ENCODE measurements at regions not wholly inside any gene's neighbourhood (a gene's known extent, or its start where the extent isn't known, plus 50 kb on each side); places are given as distances from the start of the nearest gene placed in this dataset.
"Not testable (repeated sequence)": the region's sequence is repeated elsewhere in the genome, so short reads cannot be mapped to it uniquely, and the experiment has no call there.

GRCh38 chr14:104477666-104478380, 101.7 kb upstream of the C14orf180 start:
- ATAC-seq (ENCODE audit: low FRiP score) (no peak), DNase-seq (ENCODE audit: low spot score) (no peak)
- TF ChIP-seq CTCF (IDR thresholded peaks at IDR 0.05) = no peak

DNA sequence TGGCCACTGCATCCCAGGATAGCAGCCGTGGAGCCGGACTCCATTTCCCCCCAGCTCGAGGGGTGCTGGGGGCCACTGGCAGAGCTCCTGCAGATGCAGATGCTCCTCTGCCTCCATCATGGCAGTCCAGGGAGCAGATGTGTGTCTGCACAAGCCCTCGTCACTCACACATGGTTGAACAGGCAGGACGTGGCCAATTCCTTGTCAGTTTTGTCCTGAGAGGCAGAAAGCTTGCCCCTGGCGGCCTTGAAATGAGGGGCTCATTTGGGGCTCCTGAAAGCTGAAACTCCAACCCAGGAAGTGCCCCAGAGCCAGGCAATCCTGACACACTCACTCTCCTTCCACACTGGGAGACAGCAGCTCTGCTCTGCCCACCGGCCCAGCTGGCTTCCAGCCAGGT, 100.9 kb upstream of the C14orf180 start:
- ATAC-seq (ENCODE audit: low FRiP score) (no peak), DNase-seq (ENCODE audit: low spot score) (no peak)
- TF ChIP-seq CTCF (IDR thresholded peaks at IDR 0.05) = no peak

DNA sequence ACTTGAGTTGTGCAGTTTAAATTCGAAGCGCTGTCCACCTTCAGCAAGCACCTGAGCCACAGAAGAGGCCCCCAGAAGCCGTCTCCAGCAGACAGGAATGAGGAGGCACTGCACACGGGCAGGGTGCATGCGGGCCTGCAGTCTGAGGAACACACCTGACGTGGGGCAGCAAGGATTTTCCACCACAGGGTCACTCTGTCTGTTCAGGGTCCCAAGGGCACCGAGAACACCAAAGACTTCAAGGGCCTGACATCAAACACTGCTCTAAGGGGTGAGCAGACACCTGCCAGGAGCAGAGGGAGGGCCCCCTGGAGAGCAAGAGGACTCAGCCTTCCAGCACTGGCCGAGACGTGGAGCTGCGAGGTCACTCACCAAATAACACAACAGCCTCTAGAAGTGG, 99.7 kb upstream of the C14orf180 start:
- ATAC-seq (ENCODE audit: low FRiP score) (no peak), DNase-seq (ENCODE audit: low spot score) (no peak)
- no peak for TF ChIP-seq CTCF (IDR thresholded peaks at IDR 0.05)

DNA sequence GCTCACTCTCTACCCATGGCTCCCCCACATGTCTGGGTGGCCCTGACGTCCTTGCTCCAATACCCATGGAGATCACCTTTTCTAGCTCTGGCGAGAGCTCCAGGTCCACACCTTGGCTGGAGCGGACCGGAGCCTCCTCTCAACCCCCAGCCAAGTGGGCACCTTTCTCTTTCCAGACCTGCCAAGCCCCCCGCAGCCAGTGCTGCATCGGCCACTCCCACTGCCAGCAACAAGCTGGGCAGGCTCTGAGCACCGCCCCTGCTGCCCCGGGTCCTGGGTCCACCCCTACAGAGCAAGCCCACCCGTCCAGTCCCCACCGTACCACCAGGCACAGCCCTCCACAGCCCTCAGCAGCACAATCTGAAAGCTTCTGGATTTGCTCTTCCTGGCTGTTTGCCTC, 98.2 kb upstream of the C14orf180 start:
- DNase-seq (ENCODE audit: low spot score) (no peak), ATAC-seq (ENCODE audit: low FRiP score) (no peak)
- no peak for TF ChIP-seq CTCF (IDR thresholded peaks at IDR 0.05)

DNA sequence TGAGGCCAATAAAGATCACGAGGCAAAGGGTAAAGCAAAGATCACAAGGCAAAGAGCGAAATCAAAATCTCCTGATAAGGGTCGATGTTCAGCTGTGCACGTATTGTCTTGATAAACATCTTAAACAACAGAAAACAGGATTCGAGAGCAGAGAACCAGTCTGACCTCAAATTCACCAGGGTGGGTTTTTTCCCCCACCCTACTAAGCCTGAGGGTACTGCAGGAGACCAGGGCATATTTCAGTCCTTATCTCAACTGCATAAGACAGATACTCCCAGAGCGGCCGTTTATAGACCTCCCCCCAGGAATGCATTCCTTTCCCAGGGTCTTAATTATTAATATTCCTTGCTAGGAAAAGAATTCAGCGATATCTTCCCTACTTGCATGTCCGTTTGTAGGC, 97.5 kb upstream of the C14orf180 start:
- not testable (repeated sequence) for ATAC-seq (ENCODE audit: low FRiP score); DNase-seq (ENCODE audit: low spot score)

DNA sequence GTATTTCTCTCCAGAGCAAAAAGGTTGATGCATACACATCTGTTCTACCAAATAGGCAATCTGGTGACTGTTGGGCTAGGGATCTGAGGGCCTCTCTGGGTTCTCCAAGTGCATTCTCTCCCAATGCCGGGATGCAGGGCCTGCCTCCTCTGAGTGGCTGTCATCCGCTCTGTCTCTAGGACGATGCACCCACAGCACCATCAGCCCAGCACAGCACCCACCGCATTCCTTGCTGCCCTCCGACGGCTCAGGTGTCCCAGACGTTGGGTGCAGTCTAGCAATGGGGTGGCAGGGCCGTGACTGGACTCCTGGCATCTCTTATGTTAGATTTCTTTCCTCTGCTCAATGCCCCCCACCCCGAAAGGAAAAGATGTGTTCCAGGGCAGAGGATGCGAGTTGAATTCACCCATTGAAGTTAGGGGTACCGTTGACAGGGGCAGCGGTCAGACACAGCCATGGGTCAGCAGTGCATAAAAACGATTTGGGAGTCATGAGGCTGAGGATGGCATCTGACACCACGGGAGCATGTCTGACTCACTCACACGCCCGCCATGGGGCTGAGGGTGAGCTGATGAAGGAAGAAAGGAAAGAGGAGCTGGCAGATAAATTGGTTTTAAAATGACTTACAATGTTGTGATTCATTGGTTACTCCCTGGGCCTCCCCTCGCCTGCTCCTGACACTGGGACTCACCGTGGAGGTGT, 93.2 kb upstream of the C14orf180 start:
- no peak for TF ChIP-seq CTCF (IDR thresholded peaks at IDR 0.05)
- DNase-seq (ENCODE audit: low spot score) (no peak), ATAC-seq (ENCODE audit: low FRiP score) (no peak)

- DNase-seq (ENCODE audit: low spot score) (no peak), ATAC-seq (ENCODE audit: low FRiP score) (no peak)
- TF ChIP-seq CTCF (IDR thresholded peaks at IDR 0.05) = no peak
These were observed 85.1 kb upstream of the C14orf180 start for GRCh38 chr14:104494483-104494882.
